KMS-11 (cell line): ENCODE measurements at regions not wholly inside any gene's neighbourhood (a gene's known extent, or its start where the extent isn't known, plus 50 kb on each side); places are given as distances from the start of the nearest gene placed in this dataset.

Experiments
- H2AFZ ChIP-seq: fragments of 200-600 bp; sonication (generic); 2 replicates; pipeline ENCODE4 v1.6.1; 2016; ENCODE audit warnings: antibody characterized with exemption, mixed run types, low read depth
- H3K27ac ChIP-seq: fragments of 200-600 bp; sonication (generic); 2 replicates; pipeline ENCODE4 v1.6.1; 2016; ENCODE audit warnings: mild to moderate bottlenecking, mixed run types
- H3K27me3 ChIP-seq: fragments of 200-600 bp; sonication (generic); 2 replicates; pipeline ENCODE4 v1.6.1; 2017; ENCODE audit warnings: mild to moderate bottlenecking, low read depth, mixed run types, moderate library complexity; ENCODE audit not compliant: insufficient read depth
- H3K36me3 ChIP-seq: fragments of 200-600 bp; sonication (generic); 2 replicates; pipeline ENCODE4 v1.6.1; 2017; ENCODE audit warnings: mild to moderate bottlenecking, mixed run types; ENCODE audit not compliant: insufficient read depth
- H3K4me1 ChIP-seq: fragments of 200-600 bp; sonication (generic); 2 replicates; pipeline ENCODE4 v1.6.1; 2016; ENCODE audit warnings: mild to moderate bottlenecking, low read depth, mixed run types; ENCODE audit not compliant: poor library complexity, severe bottlenecking
- H3K4me2 ChIP-seq: fragments of 200-600 bp; sonication (generic); 2 replicates; pipeline ENCODE4 v1.7.0; 2016; ENCODE audit warnings: mild to moderate bottlenecking, mixed run types
- H3K4me3 ChIP-seq: fragments of 200-600 bp; sonication (generic); IDR thresholded peaks from 2 replicates; pipeline ENCODE4 v1.6.1; 2017; ENCODE audit warnings: low read depth, low read length, mixed read lengths; ENCODE audit not compliant: insufficient read depth
- H3K79me2 ChIP-seq: fragments of 200-600 bp; sonication (generic); 2 replicates; pipeline ENCODE4 v1.6.1; 2016; ENCODE audit warnings: low read depth, mixed run types; ENCODE audit not compliant: insufficient read depth
- H3K9ac ChIP-seq: fragments of 200-600 bp; sonication (generic); 2 replicates; pipeline ENCODE4 v1.6.1; 2016; ENCODE audit warnings: mild to moderate bottlenecking, mixed run types
- H4K20me1 ChIP-seq: fragments of 200-600 bp; sonication (generic); 2 replicates; pipeline ENCODE4 v1.6.1; 2016; ENCODE audit warnings: mild to moderate bottlenecking, mixed run types; ENCODE audit not compliant: insufficient read depth
- TF ChIP-seq, protein P1 (sequence below): fragments of 200-600 bp; sonication (generic); conservative IDR thresholded peaks from 2 replicates; pipeline ENCODE4 v1.6.1; 2017; ENCODE audit warnings: low read depth, mild to moderate bottlenecking, antibody characterized with exemption, low read length, moderate library complexity, mixed read lengths

DNA sequence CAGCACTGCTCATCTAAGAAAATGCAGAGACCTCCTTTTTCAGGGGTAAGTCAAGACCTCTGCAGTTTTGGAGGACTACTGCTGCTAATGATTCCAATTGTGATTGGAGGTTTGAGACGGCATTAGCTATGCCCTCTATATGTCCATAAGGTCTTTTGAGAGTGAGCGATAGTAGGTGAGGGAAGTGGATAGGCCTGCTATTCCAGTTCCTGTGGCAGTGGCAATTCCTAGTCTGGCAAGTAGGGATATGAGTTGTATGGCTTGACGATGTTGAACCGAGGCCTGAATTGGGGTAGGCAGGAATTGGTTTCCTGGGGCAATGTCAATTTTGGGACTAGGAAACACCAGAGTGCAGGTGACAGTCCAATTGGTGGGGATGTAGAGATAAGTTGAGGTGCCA is 913.1 kb upstream of the SLITRK5 start:
- H2AFZ ChIP-seq: no peak overlapping the region
- no peaks in the 10 kb centered on the region for H3K36me3 ChIP-seq
- H3K4me3 ChIP-seq: no peak overlapping the region
- H3K27ac ChIP-seq: peak overlapping the region; percentile 89
- H3K79me2 ChIP-seq: no peaks in the 10 kb centered on the region
- peaks cover 47% of the 10 kb centered on the region for H3K4me1 ChIP-seq
- no peaks in the 10 kb centered on the region for H3K27me3 ChIP-seq
- H3K9ac ChIP-seq: peak overlapping the region; percentile 22; the same call in 1 of the 2 replicates
- H3K4me2 ChIP-seq: 0 out of 2 replicates have a peak overlapping the region, but pooled peaks have one; percentile 21
- TF ChIP-seq, protein P1, sequence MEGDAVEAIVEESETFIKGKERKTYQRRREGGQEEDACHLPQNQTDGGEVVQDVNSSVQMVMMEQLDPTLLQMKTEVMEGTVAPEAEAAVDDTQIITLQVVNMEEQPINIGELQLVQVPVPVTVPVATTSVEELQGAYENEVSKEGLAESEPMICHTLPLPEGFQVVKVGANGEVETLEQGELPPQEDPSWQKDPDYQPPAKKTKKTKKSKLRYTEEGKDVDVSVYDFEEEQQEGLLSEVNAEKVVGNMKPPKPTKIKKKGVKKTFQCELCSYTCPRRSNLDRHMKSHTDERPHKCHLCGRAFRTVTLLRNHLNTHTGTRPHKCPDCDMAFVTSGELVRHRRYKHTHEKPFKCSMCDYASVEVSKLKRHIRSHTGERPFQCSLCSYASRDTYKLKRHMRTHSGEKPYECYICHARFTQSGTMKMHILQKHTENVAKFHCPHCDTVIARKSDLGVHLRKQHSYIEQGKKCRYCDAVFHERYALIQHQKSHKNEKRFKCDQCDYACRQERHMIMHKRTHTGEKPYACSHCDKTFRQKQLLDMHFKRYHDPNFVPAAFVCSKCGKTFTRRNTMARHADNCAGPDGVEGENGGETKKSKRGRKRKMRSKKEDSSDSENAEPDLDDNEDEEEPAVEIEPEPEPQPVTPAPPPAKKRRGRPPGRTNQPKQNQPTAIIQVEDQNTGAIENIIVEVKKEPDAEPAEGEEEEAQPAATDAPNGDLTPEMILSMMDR: no peak
- H4K20me1 ChIP-seq: no peaks in the 10 kb centered on the region

DNA sequence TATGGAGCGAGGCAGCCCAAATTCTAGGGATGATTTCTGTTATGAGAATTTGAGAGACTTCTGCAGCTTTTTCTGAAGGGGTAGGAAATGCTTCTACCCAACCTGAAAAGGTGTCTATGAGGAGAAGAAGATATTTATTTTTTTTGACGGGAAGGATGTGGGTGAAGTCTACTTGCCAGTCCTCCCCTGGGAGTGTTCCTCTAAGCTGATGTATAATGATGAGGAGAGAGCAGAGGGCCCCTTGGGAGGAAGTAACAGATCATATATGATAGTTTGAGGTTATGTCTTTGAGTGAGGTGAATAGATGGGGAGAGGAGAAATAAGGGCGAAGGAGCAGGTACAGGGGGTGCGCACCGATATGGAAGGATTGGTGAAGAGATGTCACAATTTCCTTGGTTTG is 910.6 kb upstream of the SLITRK5 start:
- no peak overlapping the region for H2AFZ ChIP-seq
- no peak overlapping the region for H3K4me3 ChIP-seq
- no peaks in the 10 kb centered on the region for H3K79me2 ChIP-seq
- H3K4me2 ChIP-seq: no peak overlapping the region
- H3K4me1 ChIP-seq: peaks cover 49% of the 10 kb centered on the region
- H3K27me3 ChIP-seq: no peaks in the 10 kb centered on the region
- TF ChIP-seq, protein P1: no peak
- H3K36me3 ChIP-seq: no peaks in the 10 kb centered on the region
- H3K9ac ChIP-seq: no peak overlapping the region
- no peaks in the 10 kb centered on the region for H4K20me1 ChIP-seq
- no peak overlapping the region for H3K27ac ChIP-seq

DNA sequence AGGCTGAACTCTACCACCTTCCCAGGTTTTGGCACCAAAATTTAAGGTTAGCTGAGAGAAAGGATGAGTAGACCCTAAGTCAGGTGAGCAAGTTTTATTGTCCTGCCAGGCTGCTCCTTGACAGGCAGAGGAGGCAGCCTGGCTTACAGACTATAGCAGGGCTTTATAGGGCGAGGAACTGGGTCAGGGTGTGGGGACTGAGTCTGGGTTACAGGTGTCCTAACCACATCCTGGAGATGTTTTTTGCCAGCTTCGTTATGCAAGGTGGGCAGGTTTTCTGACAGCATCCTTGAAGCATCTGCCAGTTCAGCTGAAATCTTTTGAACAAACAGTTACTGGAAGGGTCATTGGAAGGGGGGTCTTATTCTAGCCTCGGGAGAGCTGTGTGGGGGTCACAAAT is 905.7 kb upstream of the SLITRK5 start:
- TF ChIP-seq, protein P1: no peak
- H3K4me1 ChIP-seq: peaks cover 16% of the 10 kb centered on the region
- no peaks in the 10 kb centered on the region for H3K27me3 ChIP-seq
- no peaks in the 10 kb centered on the region for H3K79me2 ChIP-seq
- H3K27ac ChIP-seq: no peak overlapping the region
- no peak overlapping the region; the same call in 1 of the 2 replicates for H3K4me2 ChIP-seq
- H3K4me3 ChIP-seq: no peak overlapping the region
- no peak overlapping the region for H2AFZ ChIP-seq
- no peaks in the 10 kb centered on the region for H3K36me3 ChIP-seq
- H4K20me1 ChIP-seq: no peaks in the 10 kb centered on the region
- H3K9ac ChIP-seq: no peak overlapping the region

DNA sequence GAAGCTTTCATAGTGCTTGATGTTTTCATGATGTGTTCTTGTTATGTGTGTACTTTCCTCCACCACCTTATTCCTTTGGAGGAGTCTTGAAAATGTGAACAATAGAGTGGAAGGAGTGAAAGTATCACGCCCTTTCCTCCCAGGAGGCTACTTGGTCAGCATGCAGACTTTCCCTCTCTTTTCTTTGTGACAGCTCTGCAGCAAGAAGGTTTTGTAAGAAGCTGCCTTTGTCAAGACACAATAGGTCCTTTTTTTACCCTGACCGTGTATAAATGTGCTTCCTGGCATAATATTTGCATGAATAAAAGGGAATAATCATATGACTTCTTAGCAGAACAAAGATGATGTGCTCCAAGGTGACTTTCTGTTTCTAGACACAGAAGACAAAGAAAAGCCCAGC is 882.6 kb upstream of the SLITRK5 start:
- H3K9ac ChIP-seq: no peak overlapping the region
- no peaks in the 10 kb centered on the region for H3K4me1 ChIP-seq
- TF ChIP-seq, protein P1: no peak
- no peaks in the 10 kb centered on the region for H3K79me2 ChIP-seq
- no peak overlapping the region for H3K4me2 ChIP-seq
- no peak overlapping the region for H2AFZ ChIP-seq
- H3K4me3 ChIP-seq: no peak overlapping the region
- no peaks in the 10 kb centered on the region for H3K27me3 ChIP-seq
- no peak overlapping the region for H3K27ac ChIP-seq
- H3K36me3 ChIP-seq: no peaks in the 10 kb centered on the region
- no peaks in the 10 kb centered on the region for H4K20me1 ChIP-seq

DNA sequence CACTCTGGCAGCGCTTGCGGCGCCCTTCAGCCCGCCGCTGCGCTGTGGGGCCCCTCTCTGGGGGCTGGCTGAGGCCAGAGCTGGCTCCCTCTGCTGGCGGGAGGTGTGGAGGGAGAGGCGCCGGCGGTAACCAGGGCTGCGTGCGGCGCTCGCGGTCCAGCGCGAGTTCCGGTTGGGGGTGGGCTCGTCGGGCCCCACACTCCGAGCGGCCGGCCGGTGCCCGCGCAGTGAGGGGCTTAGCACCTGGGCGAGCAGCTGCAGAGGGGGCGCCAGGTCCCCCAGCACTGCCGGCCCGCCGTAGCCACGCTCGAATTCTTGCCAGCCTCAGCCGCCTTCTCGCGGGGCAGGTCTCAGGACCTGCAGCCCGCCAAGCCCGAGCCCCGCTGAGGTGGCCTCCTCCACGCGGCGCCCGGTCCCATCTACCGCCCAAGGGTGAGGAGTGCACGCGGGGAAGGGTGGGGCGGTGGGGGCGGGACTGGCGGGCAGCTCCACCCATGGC is 879.0 kb upstream of the SLITRK5 start:
- Histone ChIP-seq H3K4me3 (no peak overlapping the region), H2AFZ (no peak overlapping the region), H3K36me3 (no peaks in the 10 kb centered on the region), H3K4me1 (no peaks in the 10 kb centered on the region), H4K20me1 (no peaks in the 10 kb centered on the region), H3K27me3 (no peaks in the 10 kb centered on the region), H3K27ac (no peak overlapping the region), H3K79me2 (no peaks in the 10 kb centered on the region), H3K4me2 (no peak overlapping the region), H3K9ac (no peak overlapping the region)
- TF ChIP-seq, protein P1: no peak
